Caco-2 (cell line): ENCODE measurements at regions not wholly inside any gene's neighbourhood (a gene's known extent, or its start where the extent isn't known, plus 50 kb on each side); places are given as distances from the start of the nearest gene placed in this dataset.

Source experiments
- BruUV-seq: library from RNA; stranded (reverse); fragments of 400-500 nt; replicated peaks from 2 replicates; lab custom pipeline; 2021; lab: Mats Ljungman, UMichigan
- CTCF ChIA-PET: fragments of 300-600 bp; sonication (Branson Sonifier 250); formaldehyde crosslinking; loops from one replicate; lab custom pipeline; 2022; ENCODE audit warnings: antibody characterized with exemption; lab: Charles Lee
- POLR2A ChIA-PET: fragments of 300-600 bp; sonication (Branson Sonifier 250); formaldehyde crosslinking; loops from one replicate; lab custom pipeline; 2022; ENCODE audit warnings: antibody characterized with exemption; lab: Charles Lee
- DNase-seq, 2 experiments: peaks; one replicate each; pipeline versions ENCODE4 v3.0.0 to v3.0.0-alpha.2; 2020 to 2022
- H3K27me3 ChIP-seq: replicated peaks from 2 replicates; pipeline ENCODE4 v1.6.0; 2011; ENCODE audit warnings: low read length; ENCODE audit not compliant: control insufficient read depth, insufficient read depth
- H3K36me3 ChIP-seq: 2 replicates; pipeline ENCODE4 v1.5.1; 2011; ENCODE audit warnings: low read length; ENCODE audit not compliant: control insufficient read depth, insufficient read depth
- H3K4me1 ChIP-seq: fragments of 250-450 bp; sonication (Bioruptor Pico); 2 replicates; pipeline ENCODE4 v1.5.1; 2020; ENCODE audit warnings: mild to moderate bottlenecking
- H3K4me3 ChIP-seq: 2 replicates; pipeline ENCODE4 v1.5.1; 2011; ENCODE audit warnings: low read depth, mild to moderate bottlenecking, control low read depth, low read length
- H3K9me3 ChIP-seq: fragments of 250-450 bp; sonication (Bioruptor Pico); 2 replicates; pipeline ENCODE4 v1.5.1; 2020; ENCODE audit warnings: mild to moderate bottlenecking, moderate library complexity
- H3K27ac Mint-ChIP-seq: one replicate; pipeline ENCODE4 v1.8.0; 2022; ENCODE audit warnings: mixed read lengths; ENCODE audit not compliant: unreplicated experiment
- H3K27me3 Mint-ChIP-seq: one replicate; pipeline ENCODE4 v1.8.0; 2022; ENCODE audit warnings: mixed read lengths; ENCODE audit not compliant: insufficient read depth, unreplicated experiment
- H3K36me3 Mint-ChIP-seq: one replicate; pipeline ENCODE4 v1.8.0; 2022; ENCODE audit warnings: mild to moderate bottlenecking, mixed read lengths; ENCODE audit not compliant: insufficient read depth, unreplicated experiment
- H3K4me1 Mint-ChIP-seq: one replicate; pipeline ENCODE4 v1.8.0; 2022; ENCODE audit warnings: low read depth, mixed read lengths; ENCODE audit not compliant: unreplicated experiment
- H3K4me3 Mint-ChIP-seq: one replicate; pipeline ENCODE4 v1.8.0; 2022; ENCODE audit warnings: mild to moderate bottlenecking, moderate library complexity, mixed read lengths; ENCODE audit not compliant: unreplicated experiment
- H3K9me3 Mint-ChIP-seq: one replicate; pipeline ENCODE4 v1.8.0; 2022; ENCODE audit warnings: mixed read lengths; ENCODE audit not compliant: unreplicated experiment
- CTCF ChIP-seq, 2 experiments: fragments of 200-600 bp in 1 of 2; IDR thresholded peaks; 1 replicate in 1 of 2; 2 replicates in 1 of 2; pipeline versions ENCODE4 v1.5.1 to v1.8.0; 2011 to 2022; ENCODE audit warnings: antibody characterized with exemption in 1 of 2, control low read depth in 1 of 2, inconsistent platforms in 1 of 2, low read depth in 1 of 2, low read length in 1 of 2, mild to moderate bottlenecking in 1 of 2, moderate library complexity in 1 of 2; ENCODE audit not compliant: insufficient read depth in 1 of 2, severe bottlenecking in 1 of 2, unreplicated experiment in 1 of 2
- intact Hi-C: fragments of 100-400 bp; cut with micrococcal nuclease; formaldehyde crosslinking; loops from one replicate; pipeline ENCODE4 v1.10.0; 2022; ENCODE audit not compliant: unreplicated experiment

GRCh38 chr1:83606416-83606955 is 392.4 kb downstream of the TTLL7 start:
- ChIA-PET POLR2A (no interaction called here), CTCF (no interaction called here)
- Mint-ChIP-seq H3K4me3 (no peak overlapping the region), H3K27ac (no peak overlapping the region), H3K36me3 (no peaks in the 10 kb centered on the region), H3K4me1 (no peaks in the 10 kb centered on the region), H3K27me3 (peaks cover 3% of the 10 kb centered on the region), H3K9me3 (no peaks in the 10 kb centered on the region)
- DNase-seq = no peak
- no peak overlapping the region for H3K4me3 ChIP-seq
- no peaks in the 10 kb centered on the region for H3K9me3 ChIP-seq
- BruUV-seq = no TSS peak
- no peak for TF ChIP-seq CTCF (IDR thresholded peaks at IDR 0.05; ENCODE audit: insufficient read depth in 1 of 2, low read depth in 1 of 2, low read length in 1 of 2, severe bottlenecking in 1 of 2, unreplicated experiment in 1 of 2)
- intact Hi-C loops = no loop called here
- H3K4me1 ChIP-seq = no peaks in the 10 kb centered on the region
- H3K36me3 ChIP-seq = no peaks in the 10 kb centered on the region
- no peaks in the 10 kb centered on the region for H3K27me3 ChIP-seq

- no peaks in the 10 kb centered on the region for H3K9me3 ChIP-seq
- ChIA-PET POLR2A (no interaction called here), CTCF (no interaction called here)
- Mint-ChIP-seq H3K4me3 (no peak overlapping the region), H3K27ac (no peak overlapping the region), H3K27me3 (peaks cover 4% of the 10 kb centered on the region), H3K36me3 (no peaks in the 10 kb centered on the region), H3K9me3 (no peaks in the 10 kb centered on the region), H3K4me1 (no peaks in the 10 kb centered on the region)
- no peaks in the 10 kb centered on the region for H3K36me3 ChIP-seq
- H3K4me3 ChIP-seq = no peak overlapping the region
- TF ChIP-seq CTCF (IDR thresholded peaks at IDR 0.05; ENCODE audit: insufficient read depth in 1 of 2, low read depth in 1 of 2, low read length in 1 of 2, severe bottlenecking in 1 of 2, unreplicated experiment in 1 of 2) = no peak
- intact Hi-C loops = no loop called here
- DNase-seq = no peak
- no peaks in the 10 kb centered on the region for H3K4me1 ChIP-seq
- BruUV-seq = no TSS peak
- no peaks in the 10 kb centered on the region for H3K27me3 ChIP-seq
These were observed 402.6 kb downstream of the TTLL7 start for GRCh38 chr1:83596331-83596730.

- H3K4me1 ChIP-seq = no peaks in the 10 kb centered on the region
- no peak for DNase-seq
- no peak overlapping the region for H3K4me3 ChIP-seq
- no peaks in the 10 kb centered on the region for H3K36me3 ChIP-seq
- H3K9me3 ChIP-seq = no peaks in the 10 kb centered on the region
- Mint-ChIP-seq H3K9me3 (no peaks in the 10 kb centered on the region), H3K36me3 (no peaks in the 10 kb centered on the region), H3K4me1 (no peaks in the 10 kb centered on the region), H3K27me3 (peaks cover 4% of the 10 kb centered on the region), H3K4me3 (no peak overlapping the region), H3K27ac (no peak overlapping the region)
- ChIA-PET CTCF (interaction anchor here (0.6 kb wide), 1 partner anchor 17 kb away, joined by 3 read pairs; no protein-coding TSS in a partner anchor), POLR2A (no interaction called here)
- intact Hi-C loops = loop anchor here (1.0 kb wide), 1 partner anchor 264 kb away; no protein-coding TSS in a partner anchor
- no peak for TF ChIP-seq CTCF (IDR thresholded peaks at IDR 0.05; ENCODE audit: insufficient read depth in 1 of 2, low read depth in 1 of 2, low read length in 1 of 2, severe bottlenecking in 1 of 2, unreplicated experiment in 1 of 2)
- no peaks in the 10 kb centered on the region for H3K27me3 ChIP-seq
- no TSS peak for BruUV-seq
These were observed 405.9 kb downstream of the TTLL7 start for GRCh38 chr1:83593073-83593472.
